ENCODE measurements at regions not wholly inside any gene's neighbourhood (a gene's known extent, or its start where the extent isn't known, plus 50 kb on each side); places are given as distances from the start of the nearest gene placed in this dataset.
"Not testable (repeated sequence)": the region's sequence is repeated elsewhere in the genome, so short reads cannot be mapped to it uniquely, and the experiment has no call there.

DNA sequence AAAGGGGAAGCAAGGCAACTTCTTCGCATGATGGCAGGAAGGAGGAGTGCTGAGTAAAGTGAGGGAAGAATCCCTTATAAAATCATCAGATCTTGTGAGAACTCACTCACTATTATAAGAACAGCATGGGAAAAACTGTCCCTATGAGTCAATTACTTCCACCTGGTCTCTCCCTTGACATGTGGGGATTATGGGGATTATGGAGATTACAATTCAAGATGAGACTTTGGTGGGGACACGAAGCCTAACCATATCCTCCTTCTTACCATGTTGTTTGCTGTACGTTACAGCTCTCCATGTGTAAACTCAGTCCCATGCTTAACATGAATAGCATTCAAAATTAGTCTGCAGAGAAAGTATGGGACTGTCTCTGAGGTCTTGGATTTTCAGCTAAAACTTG lies 1096.8 kb upstream of the ACVR2A start:
- no peaks in the 10 kb centered on the region for H3K36me3 Mint-ChIP-seq (ENCODE audit: insufficient read depth)
- DNase-seq (no peak), ATAC-seq (no peak)
- H3K4me1 Mint-ChIP-seq (ENCODE audit: low read depth): no peaks in the 10 kb centered on the region
- H3K9me3 Mint-ChIP-seq: no peaks in the 10 kb centered on the region
- no peaks in the 10 kb centered on the region for H3K27me3 Mint-ChIP-seq (ENCODE audit: low read depth)
- H3K4me3 Mint-ChIP-seq: no peak overlapping the region

DNA sequence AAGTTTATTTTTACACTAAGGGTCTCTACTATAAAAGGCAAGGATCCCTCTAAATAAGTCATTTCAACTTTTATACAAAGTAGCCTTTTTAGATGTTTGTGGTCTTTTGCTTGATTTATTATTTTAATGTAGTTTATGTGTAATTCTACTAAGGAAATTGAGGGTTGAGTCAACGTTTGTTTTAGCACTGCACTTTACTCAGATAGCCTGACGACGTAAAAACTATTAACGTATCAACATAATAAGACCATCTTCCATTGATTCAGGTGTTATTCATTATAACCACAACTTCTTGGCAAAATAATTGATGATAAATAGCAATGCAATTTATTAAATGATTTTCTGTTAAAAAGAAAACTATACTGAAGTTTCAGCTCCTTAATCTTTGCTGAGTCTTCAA lies 1103.6 kb upstream of the ACVR2A start:
- Mint-ChIP-seq H3K9me3 (no peaks in the 10 kb centered on the region), H3K36me3 (ENCODE audit: insufficient read depth) (no peaks in the 10 kb centered on the region), H3K27me3 (ENCODE audit: low read depth) (no peaks in the 10 kb centered on the region), H3K4me3 (no peak overlapping the region), H3K4me1 (ENCODE audit: low read depth) (no peaks in the 10 kb centered on the region)
- ATAC-seq (no peak), DNase-seq (no peak)

DNA sequence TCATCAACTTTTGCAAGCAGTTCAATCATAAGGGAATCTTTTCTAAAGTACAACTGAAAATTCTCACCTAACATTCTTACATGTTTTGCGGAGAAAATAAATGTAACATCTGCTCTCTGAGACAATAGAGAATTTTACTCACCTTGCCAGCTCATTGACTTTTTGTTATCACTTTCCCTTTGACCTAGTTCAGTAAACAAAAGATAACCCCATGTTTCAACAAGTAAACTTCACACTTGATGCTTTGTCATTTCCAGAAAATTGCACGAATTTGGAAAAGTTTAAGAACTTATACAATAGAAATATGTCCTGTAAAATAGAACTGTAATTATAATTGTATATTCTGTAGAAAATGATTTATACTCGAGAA lies 1110.0 kb upstream of the ACVR2A start:
- H3K36me3 Mint-ChIP-seq (ENCODE audit: insufficient read depth): no peaks in the 10 kb centered on the region
- no peaks in the 10 kb centered on the region for H3K9me3 Mint-ChIP-seq
- DNase-seq (no peak), ATAC-seq (no peak)
- no peaks in the 10 kb centered on the region for H3K4me1 Mint-ChIP-seq (ENCODE audit: low read depth)
- no peaks in the 10 kb centered on the region for H3K27me3 Mint-ChIP-seq (ENCODE audit: low read depth)
- no peak overlapping the region for H3K4me3 Mint-ChIP-seq

DNA sequence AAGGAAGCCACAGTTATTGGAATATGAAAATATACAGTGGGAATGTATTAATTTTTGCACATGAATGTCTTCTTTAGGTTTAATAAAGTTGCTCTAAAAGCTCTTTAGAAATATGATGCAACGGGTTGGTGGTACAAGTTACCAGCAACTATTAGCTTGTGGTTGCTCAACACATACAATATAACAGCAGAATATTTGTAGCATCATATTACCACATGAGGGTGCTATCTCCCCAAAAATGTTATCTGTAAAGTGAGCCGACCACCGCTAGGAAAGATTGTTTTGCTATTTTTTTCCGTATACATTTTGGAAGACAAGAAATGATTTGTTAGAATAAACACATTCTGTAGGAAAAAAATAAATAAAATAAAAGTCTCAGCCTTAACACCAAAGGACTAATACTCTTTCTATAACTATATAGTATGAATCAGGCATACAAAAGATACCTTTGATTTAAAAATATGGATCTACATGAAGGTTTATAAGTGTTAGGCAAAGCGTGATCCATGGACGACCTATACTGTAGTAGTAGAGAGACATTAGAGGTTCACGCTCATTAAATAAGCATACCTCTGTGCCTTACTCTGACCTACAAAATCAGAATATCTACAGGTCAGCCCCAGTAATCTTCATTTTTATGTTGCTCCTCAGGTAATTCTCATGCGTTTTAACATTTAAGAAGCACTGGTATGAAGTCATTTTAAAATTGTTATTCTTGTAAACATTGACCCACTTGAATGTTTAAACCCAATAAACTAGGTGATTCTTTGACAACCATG lies 1110.6 kb upstream of the ACVR2A start:
- Mint-ChIP-seq H3K4me1 (ENCODE audit: low read depth) (no peaks in the 10 kb centered on the region), H3K36me3 (ENCODE audit: insufficient read depth) (no peaks in the 10 kb centered on the region), H3K4me3 (no peak overlapping the region), H3K27me3 (ENCODE audit: low read depth) (no peaks in the 10 kb centered on the region), H3K9me3 (no peaks in the 10 kb centered on the region)
- ATAC-seq (no peak), DNase-seq (no peak)

DNA sequence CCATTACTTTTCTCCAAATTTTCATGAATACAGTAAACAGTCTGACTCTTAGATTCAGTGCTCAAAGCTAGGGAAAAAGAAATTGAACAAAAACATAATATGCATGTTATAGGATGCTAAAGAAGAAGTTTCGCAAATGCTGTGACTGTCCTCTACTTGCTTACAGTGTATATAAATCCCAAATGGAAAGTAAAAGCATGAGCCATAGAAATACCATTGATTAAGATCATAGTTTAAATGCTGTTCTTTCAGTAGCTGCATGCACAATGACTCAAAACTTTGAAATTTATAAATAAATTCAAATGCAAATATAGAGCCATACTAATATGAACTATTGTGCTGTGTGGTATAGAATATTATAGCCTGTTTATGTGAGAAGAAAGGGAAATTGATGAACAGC lies 1113.9 kb upstream of the ACVR2A start:
- DNase-seq: no peak
- Mint-ChIP-seq H3K4me1 (ENCODE audit: low read depth) (no peaks in the 10 kb centered on the region), H3K4me3 (no peak overlapping the region), H3K36me3 (ENCODE audit: insufficient read depth) (no peaks in the 10 kb centered on the region), H3K9me3 (no peaks in the 10 kb centered on the region), H3K27me3 (ENCODE audit: low read depth) (no peaks in the 10 kb centered on the region)
- ATAC-seq: no peak

DNA sequence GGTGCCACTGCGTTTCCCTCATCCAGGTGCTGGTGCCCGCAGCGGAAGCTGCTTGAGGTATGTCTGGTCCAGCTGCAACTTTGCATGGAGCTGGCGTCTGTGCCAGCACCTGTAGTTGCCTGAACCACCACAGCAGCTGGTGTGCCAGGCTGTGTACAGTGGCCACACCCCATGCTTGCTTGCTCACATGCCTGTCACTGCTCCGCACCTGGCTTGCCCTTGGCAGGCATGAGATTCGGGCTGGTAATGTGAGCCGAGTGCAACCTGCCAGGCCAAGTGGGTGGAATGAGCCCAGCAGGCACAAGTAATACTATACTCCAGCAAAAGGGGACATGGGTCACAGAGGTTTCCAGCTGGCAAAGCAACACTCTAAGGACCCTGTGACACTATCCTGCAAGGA lies 1123.3 kb upstream of the ACVR2A start:
- H3K4me1 Mint-ChIP-seq (ENCODE audit: low read depth): no peaks in the 10 kb centered on the region

DNA sequence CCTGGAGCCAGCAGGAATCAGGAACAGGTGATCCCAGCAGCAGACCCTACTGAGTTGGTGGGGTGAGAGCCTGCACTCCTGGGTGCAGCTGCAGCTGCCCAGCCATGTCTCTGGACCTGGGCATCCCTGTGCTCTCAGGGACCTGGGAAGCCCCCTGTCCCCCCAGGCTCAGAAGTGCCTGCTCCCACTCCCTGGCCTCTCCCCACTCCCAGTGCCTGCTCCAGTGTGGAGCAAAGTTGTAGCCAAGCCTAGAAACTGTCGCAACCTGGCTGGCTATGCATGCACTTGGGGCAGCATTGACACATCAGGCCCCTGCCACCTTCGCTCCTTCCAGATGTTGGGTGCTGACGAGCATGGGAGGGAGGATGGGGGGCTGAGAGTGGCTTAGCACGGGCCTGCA lies 1124.7 kb upstream of the ACVR2A start:
- Mint-ChIP-seq H3K4me1 (ENCODE audit: low read depth) (no peaks in the 10 kb centered on the region), H3K36me3 (ENCODE audit: insufficient read depth) (no peaks in the 10 kb centered on the region), H3K4me3 (no peak overlapping the region), H3K9me3 (peaks cover 5% of the 10 kb centered on the region), H3K27me3 (ENCODE audit: low read depth) (no peaks in the 10 kb centered on the region)
- DNase-seq: no peak
- peak in 1 of 2 donors; percentile 18 for ATAC-seq

More for the DNA sequence above, 1123.3 kb upstream of the ACVR2A start:
- no peak for ATAC-seq
- no peak overlapping the region for H3K4me3 Mint-ChIP-seq
- H3K9me3 Mint-ChIP-seq: peaks cover 5% of the 10 kb centered on the region
- H3K27me3 Mint-ChIP-seq (ENCODE audit: low read depth): no peaks in the 10 kb centered on the region
- DNase-seq: no peak
- H3K36me3 Mint-ChIP-seq (ENCODE audit: insufficient read depth): no peaks in the 10 kb centered on the region

DNA sequence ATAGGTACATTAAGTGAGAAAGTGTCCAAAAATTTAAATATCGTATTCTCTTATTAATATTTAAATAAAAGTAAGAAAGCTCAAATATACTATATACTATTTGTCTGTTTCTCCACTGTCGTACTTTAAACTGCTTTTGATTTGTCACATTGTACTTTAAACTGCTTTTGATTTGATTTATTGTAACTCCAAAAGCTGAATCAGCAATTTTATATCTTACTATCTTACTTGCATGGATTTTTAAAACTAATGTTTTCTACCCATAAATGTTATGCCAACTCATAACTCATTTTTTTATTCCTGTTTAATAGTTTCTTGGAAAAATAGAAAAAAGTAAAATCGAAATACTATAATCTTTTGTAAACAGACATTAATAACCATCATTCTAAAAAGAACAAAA lies 1128.2 kb upstream of the ACVR2A start:
- H3K27me3 Mint-ChIP-seq (ENCODE audit: low read depth): no peaks in the 10 kb centered on the region
- no peak for ATAC-seq
- H3K9me3 Mint-ChIP-seq: peaks cover 11% of the 10 kb centered on the region
- no peaks in the 10 kb centered on the region for H3K4me1 Mint-ChIP-seq (ENCODE audit: low read depth)
- DNase-seq: no peak
- no peak overlapping the region for H3K4me3 Mint-ChIP-seq
- H3K36me3 Mint-ChIP-seq (ENCODE audit: insufficient read depth): no peaks in the 10 kb centered on the region

DNA sequence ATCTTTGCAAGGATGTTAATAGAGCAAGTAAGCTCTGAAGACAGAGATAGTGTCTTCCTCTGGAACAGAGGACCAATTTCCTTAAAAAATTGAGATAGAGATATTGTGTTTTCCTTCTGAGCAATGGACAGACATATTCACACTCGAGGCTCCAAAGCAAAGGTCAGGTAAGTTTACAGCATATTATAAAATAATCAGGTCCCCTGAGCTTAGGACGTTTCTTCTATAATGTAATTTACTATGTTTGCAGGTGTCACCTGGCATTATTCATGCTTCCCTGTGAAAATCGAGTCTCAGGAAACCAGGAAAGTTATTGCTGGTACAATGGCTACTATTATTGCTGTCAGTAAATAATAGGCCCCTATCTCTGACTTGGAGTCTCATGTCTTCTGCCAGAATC lies 1135.8 kb upstream of the ACVR2A start:
- Mint-ChIP-seq H3K36me3 (ENCODE audit: insufficient read depth) (no peaks in the 10 kb centered on the region), H3K4me3 (no peak overlapping the region)

DNA sequence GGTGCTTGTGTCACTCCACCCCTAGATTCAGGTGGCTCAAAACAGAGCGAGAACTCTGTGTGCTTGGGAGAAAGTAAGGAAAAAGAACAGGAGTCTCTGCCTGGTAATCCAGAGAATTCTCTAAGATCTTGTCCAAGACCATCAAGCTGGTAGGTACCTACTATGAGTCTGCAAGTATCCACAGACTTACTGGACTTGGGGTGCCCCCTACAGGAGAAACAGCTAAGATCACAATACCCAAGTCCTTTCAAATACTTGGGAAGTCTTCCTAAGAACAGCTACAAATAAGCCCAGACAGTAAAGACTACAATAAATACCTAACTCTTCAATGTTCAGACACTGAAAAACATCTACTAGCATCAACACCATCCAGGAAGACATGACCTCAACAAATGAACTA lies 1143.6 kb upstream of the ACVR2A start:
- Mint-ChIP-seq H3K9me3 (peaks cover 30% of the 10 kb centered on the region), H3K27me3 (ENCODE audit: low read depth) (no peaks in the 10 kb centered on the region), H3K4me3 (no peak overlapping the region), H3K4me1 (ENCODE audit: low read depth) (no peaks in the 10 kb centered on the region), H3K36me3 (ENCODE audit: insufficient read depth) (no peaks in the 10 kb centered on the region)
- DNase-seq (no peak), ATAC-seq (no peak)

More for the DNA sequence above, 1135.8 kb upstream of the ACVR2A start:
- H3K27me3 Mint-ChIP-seq (ENCODE audit: low read depth): no peaks in the 10 kb centered on the region
- peaks cover 13% of the 10 kb centered on the region for H3K9me3 Mint-ChIP-seq
- no peaks in the 10 kb centered on the region for H3K4me1 Mint-ChIP-seq (ENCODE audit: low read depth)
- no peak for DNase-seq
- ATAC-seq: no peak

DNA sequence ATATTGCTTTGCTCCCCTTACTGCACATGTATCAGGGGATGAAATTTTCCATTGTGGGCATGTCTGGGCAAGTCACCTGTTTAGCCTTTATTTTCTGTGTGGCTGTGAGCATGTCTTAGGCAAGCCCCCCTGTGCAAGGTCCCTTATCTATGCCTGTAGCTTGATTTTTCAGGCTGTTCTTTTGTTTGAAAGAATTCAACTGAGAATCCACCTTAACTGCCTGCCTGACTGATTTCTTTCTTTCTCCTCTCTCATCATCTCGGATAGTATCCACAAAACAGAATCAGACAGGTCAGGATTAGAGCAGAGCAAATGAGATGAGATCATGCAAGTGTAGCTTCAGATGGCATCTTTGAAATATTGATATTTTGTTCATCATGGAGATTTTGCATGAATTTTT lies 1147.5 kb upstream of the ACVR2A start:
- no peaks in the 10 kb centered on the region for H3K36me3 Mint-ChIP-seq (ENCODE audit: insufficient read depth)
- H3K27me3 Mint-ChIP-seq (ENCODE audit: low read depth): no peaks in the 10 kb centered on the region
- no peaks in the 10 kb centered on the region for H3K4me1 Mint-ChIP-seq (ENCODE audit: low read depth)
- ATAC-seq (no peak), DNase-seq (no peak)
- no peak overlapping the region for H3K4me3 Mint-ChIP-seq
- H3K9me3 Mint-ChIP-seq: peaks cover 13% of the 10 kb centered on the region

DNA sequence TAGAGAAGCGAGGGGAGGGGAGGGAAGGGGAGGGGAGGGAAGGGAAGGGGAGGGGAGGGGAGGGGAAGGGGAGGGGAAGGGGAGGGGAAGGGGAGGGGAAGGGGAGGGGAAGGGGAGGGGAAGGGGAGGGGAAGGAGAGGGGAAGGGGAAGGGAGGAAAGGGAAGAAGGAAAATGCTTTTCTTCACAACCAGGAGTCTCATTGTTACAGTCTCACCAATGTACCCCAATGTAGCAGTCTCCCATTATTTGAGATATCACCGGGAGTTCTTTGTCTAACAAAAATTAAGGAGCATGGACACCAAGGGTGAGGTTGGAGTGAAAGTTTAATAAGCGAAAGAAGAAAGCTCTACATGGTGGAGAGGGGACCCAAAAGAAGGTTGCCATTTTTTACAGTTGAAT lies 1148.0 kb upstream of the ACVR2A start:
- not testable (repeated sequence) for H3K36me3 Mint-ChIP-seq (ENCODE audit: insufficient read depth); H3K9me3 Mint-ChIP-seq; DNase-seq; H3K27me3 Mint-ChIP-seq (ENCODE audit: low read depth); H3K4me1 Mint-ChIP-seq (ENCODE audit: low read depth); H3K4me3 Mint-ChIP-seq; ATAC-seq

DNA sequence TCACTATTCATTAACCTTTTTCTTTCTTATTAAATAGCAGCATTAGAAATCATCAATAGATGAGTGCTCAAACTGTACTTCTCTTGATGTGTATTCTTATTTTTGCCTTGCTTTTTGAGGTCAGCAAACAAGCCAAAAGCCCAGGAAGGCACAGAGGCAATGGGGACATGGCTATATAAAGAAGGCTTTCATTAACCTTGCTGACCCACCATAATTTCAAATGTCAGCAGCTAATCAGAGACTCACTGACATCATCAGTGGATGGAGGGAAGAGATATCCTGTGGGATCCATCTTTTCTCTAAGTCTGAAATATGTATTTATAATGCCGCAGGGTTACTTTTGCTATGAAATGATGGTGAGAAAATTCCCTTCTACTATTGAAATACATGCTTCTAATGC lies 1162.8 kb upstream of the ACVR2A start:
- no peaks in the 10 kb centered on the region for H3K9me3 Mint-ChIP-seq

DNA sequence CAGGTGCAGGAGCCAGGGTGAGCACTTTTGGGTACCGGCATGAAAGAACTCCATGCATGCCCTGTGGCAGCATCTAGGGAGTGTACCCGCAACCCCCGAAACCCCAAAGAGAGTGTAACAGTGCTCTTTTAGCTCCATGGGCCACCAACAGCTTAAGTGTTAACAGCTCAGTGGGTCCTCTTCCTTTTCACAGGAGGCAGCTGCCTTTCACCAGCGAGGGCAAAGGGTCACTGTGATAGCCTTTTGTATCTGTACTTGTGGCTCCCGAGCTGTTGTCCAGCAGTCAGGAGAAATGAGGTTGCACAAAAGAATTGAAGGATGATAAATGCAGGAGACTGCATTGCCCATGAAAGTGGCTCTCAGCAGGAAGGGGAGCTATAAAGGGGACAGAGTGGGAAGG lies 1166.3 kb upstream of the ACVR2A start:
- Mint-ChIP-seq H3K9me3 (no peaks in the 10 kb centered on the region), H3K4me1 (ENCODE audit: low read depth) (no peaks in the 10 kb centered on the region), H3K27me3 (ENCODE audit: low read depth) (no peaks in the 10 kb centered on the region), H3K36me3 (ENCODE audit: insufficient read depth) (no peaks in the 10 kb centered on the region), H3K4me3 (no peak overlapping the region)
- DNase-seq: no peak
- no peak for ATAC-seq

More for the DNA sequence above, 1162.8 kb upstream of the ACVR2A start:
- DNase-seq (no peak), ATAC-seq (no peak)
- Mint-ChIP-seq H3K4me3 (no peak overlapping the region), H3K27me3 (ENCODE audit: low read depth) (no peaks in the 10 kb centered on the region), H3K36me3 (ENCODE audit: insufficient read depth) (no peaks in the 10 kb centered on the region), H3K4me1 (ENCODE audit: low read depth) (no peaks in the 10 kb centered on the region)

DNA sequence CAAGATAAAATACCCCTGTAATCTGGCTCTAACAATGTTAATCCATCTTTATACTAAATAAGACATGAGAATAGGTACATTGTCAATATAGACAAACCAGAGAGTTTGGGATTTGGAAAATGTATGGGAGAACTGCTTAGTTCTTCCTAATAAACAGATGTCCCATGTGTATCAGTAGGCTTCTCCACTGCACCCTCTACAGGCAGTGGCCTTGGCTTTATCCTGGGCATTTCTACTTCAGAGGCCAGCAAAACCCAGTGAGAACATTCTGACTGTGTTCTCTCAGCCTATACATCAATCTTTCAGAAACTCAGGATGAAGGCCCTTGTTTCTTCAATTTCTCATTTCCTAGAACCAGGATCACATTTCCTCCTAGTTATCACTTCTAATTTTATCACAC lies 1167.5 kb upstream of the ACVR2A start:
- no peak for ATAC-seq
- H3K27me3 Mint-ChIP-seq (ENCODE audit: low read depth): no peaks in the 10 kb centered on the region
- no peaks in the 10 kb centered on the region for H3K36me3 Mint-ChIP-seq (ENCODE audit: insufficient read depth)
- H3K4me3 Mint-ChIP-seq: no peak overlapping the region
- no peak for DNase-seq
- H3K9me3 Mint-ChIP-seq: no peaks in the 10 kb centered on the region
- H3K4me1 Mint-ChIP-seq (ENCODE audit: low read depth): no peaks in the 10 kb centered on the region

DNA sequence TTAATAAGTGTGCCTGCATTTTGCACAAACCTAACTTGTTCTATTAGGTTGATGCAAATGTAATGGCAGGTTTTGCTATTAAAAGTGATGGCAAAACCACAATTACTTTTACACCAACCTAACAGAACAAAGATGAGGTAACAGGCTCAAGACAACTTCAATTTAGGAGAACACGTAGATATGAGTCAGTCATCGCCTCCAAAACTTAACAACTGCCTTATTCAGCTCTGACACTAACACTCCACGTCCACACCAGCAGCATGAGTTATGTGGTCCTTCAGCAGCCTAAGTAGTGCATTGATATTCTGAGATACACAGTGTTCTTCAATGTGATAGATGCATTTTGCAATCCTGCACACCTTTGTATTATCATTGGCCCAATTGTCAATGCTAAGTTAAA lies 1175.1 kb upstream of the ACVR2A start:
- DNase-seq (no peak), ATAC-seq (no peak)
- no peak overlapping the region for H3K4me3 Mint-ChIP-seq
- no peaks in the 10 kb centered on the region for H3K27me3 Mint-ChIP-seq (ENCODE audit: low read depth)
- H3K36me3 Mint-ChIP-seq (ENCODE audit: insufficient read depth): no peaks in the 10 kb centered on the region
- no peaks in the 10 kb centered on the region for H3K4me1 Mint-ChIP-seq (ENCODE audit: low read depth)
- H3K9me3 Mint-ChIP-seq: no peaks in the 10 kb centered on the region
